ENCODE measurements at regions not wholly inside any gene's neighbourhood (a gene's known extent, or its start where the extent isn't known, plus 50 kb on each side); places are given as distances from the start of the nearest gene placed in this dataset.

- Histone ChIP-seq H3K79me2 (ENCODE audit: low read length) (no peaks in the 10 kb centered on the region), H3K36me3 (replicated peaks; ENCODE audit: insufficient read depth, low read length) (no peaks in the 10 kb centered on the region), H3F3A (ENCODE audit: insufficient read depth, low read length) (no peaks in the 10 kb centered on the region), H3K4me1 (ENCODE audit: low read length) (no peaks in the 10 kb centered on the region), H3K9ac (ENCODE audit: low read length) (no peak overlapping the region), H2AFZ (ENCODE audit: low read length) (no peak overlapping the region), H3K27ac (ENCODE audit: low read length) (no peak overlapping the region), H4K20me1 (ENCODE audit: insufficient read depth, low read length) (no peaks in the 10 kb centered on the region), H3K9me2 (replicated peaks; ENCODE audit: insufficient read depth, low read length) (no peaks in the 10 kb centered on the region), H3K4me3 (ENCODE audit: low read length) (no peak overlapping the region), H3K4me2 (ENCODE audit: low read depth, low read length) (no peak overlapping the region), H3K27me3 (replicated peaks; ENCODE audit: insufficient read depth, low read length) (no peaks in the 10 kb centered on the region), H3K9me3 (replicated peaks; ENCODE audit: insufficient read depth, low read length) (no peaks in the 10 kb centered on the region)
- no peak for TF ChIP-seq CTCF (IDR thresholded peaks at IDR 0.05; ENCODE audit: low read length)
- TF ChIP-seq EZH2 (optimal IDR thresholded peaks at IDR 0.05; ENCODE audit: low read depth, low read length), result no peak
- no peak for TF ChIP-seq EZH2phosphoT487 (IDR thresholded peaks at IDR 0.05; ENCODE audit: low read length)
- DNase-seq, result no peak
Measured at GRCh38 chr22:48366591-48366990, 1461.1 kb downstream of the BRD1 start.

GRCh38 chr22:48366056-48366455 is 1461.6 kb downstream of the BRD1 start:
- no peaks in the 10 kb centered on the region for H3K79me2 ChIP-seq (ENCODE audit: low read length)
- DNase-seq, result no peak
- H3K4me1 ChIP-seq (ENCODE audit: low read length), result no peaks in the 10 kb centered on the region

DNA sequence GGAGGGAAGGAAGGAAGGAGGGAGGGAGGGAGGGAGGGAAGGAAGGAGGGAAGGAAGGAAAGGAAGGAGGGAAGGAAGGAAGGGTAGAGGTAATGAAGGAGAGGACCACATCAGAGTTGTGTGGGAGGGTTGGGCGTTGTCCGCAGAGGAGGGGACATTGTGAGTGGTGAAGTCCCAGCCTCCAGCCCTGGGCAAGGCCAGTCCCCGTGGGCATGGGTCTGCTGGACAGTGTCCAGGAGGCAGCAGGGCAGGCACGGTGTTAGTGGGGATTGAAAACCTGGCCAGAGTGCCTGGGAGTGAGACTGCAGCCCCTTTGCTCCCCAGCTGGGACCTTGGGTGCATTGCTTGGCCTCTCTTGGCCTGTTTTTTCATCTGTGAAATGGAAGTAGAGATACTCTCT is 1462.3 kb downstream of the BRD1 start:
- TF ChIP-seq CTCF (IDR thresholded peaks at IDR 0.05; ENCODE audit: low read length) (no peak), EZH2phosphoT487 (IDR thresholded peaks at IDR 0.05; ENCODE audit: low read length) (no peak), EZH2 (optimal IDR thresholded peaks at IDR 0.05; ENCODE audit: low read depth, low read length) (no peak)
- Histone ChIP-seq H3K79me2 (ENCODE audit: low read length) (no peaks in the 10 kb centered on the region), H4K20me1 (ENCODE audit: insufficient read depth, low read length) (no peaks in the 10 kb centered on the region), H3K4me2 (ENCODE audit: low read depth, low read length) (no peak overlapping the region), H3K9me3 (replicated peaks; ENCODE audit: insufficient read depth, low read length) (no peaks in the 10 kb centered on the region), H3K9me2 (replicated peaks; ENCODE audit: insufficient read depth, low read length) (no peaks in the 10 kb centered on the region), H2AFZ (ENCODE audit: low read length) (no peak overlapping the region), H3K4me3 (ENCODE audit: low read length) (no peak overlapping the region), H3K36me3 (replicated peaks; ENCODE audit: insufficient read depth, low read length) (no peaks in the 10 kb centered on the region), H3K27me3 (replicated peaks; ENCODE audit: insufficient read depth, low read length) (no peaks in the 10 kb centered on the region), H3K27ac (ENCODE audit: low read length) (no peak overlapping the region), H3F3A (ENCODE audit: insufficient read depth, low read length) (no peaks in the 10 kb centered on the region), H3K4me1 (ENCODE audit: low read length) (no peaks in the 10 kb centered on the region), H3K9ac (ENCODE audit: low read length) (no peak overlapping the region)
- DNase-seq, result no peak

More at GRCh38 chr22:48366056-48366455, 1461.6 kb downstream of the BRD1 start:
- no peak overlapping the region for H3K4me3 ChIP-seq (ENCODE audit: low read length)
- no peaks in the 10 kb centered on the region for H3K27me3 ChIP-seq (replicated peaks; ENCODE audit: insufficient read depth, low read length)
- H3F3A ChIP-seq (ENCODE audit: insufficient read depth, low read length), result no peaks in the 10 kb centered on the region
- H3K9me3 ChIP-seq (replicated peaks; ENCODE audit: insufficient read depth, low read length), result no peaks in the 10 kb centered on the region
- no peaks in the 10 kb centered on the region for H3K36me3 ChIP-seq (replicated peaks; ENCODE audit: insufficient read depth, low read length)
- TF ChIP-seq CTCF (IDR thresholded peaks at IDR 0.05; ENCODE audit: low read length) (no peak), EZH2phosphoT487 (IDR thresholded peaks at IDR 0.05; ENCODE audit: low read length) (no peak), EZH2 (optimal IDR thresholded peaks at IDR 0.05; ENCODE audit: low read depth, low read length) (no peak)
- H3K27ac ChIP-seq (ENCODE audit: low read length), result no peak overlapping the region
- H3K9me2 ChIP-seq (replicated peaks; ENCODE audit: insufficient read depth, low read length), result no peaks in the 10 kb centered on the region
- no peak overlapping the region for H2AFZ ChIP-seq (ENCODE audit: low read length)
- no peak overlapping the region for H3K9ac ChIP-seq (ENCODE audit: low read length)
- no peak overlapping the region for H3K4me2 ChIP-seq (ENCODE audit: low read depth, low read length)
- H4K20me1 ChIP-seq (ENCODE audit: insufficient read depth, low read length), result no peaks in the 10 kb centered on the region

Measured in MM.1S (cell line).